Stimulated activated CD8-positive, alpha-beta memory T cell treated with anti-CD3 and anti-CD28 coated beads, Interleukin-12 subunit alpha, Interleukin-12 subunit beta, amount 100 ng/mL, for 1 hour (primary cell): ENCODE measurements at regions not wholly inside any gene's neighbourhood (a gene's known extent, or its start where the extent isn't known, plus 50 kb on each side); places are given as distances from the start of the nearest gene placed in this dataset.

ENCODE experiments used
- DNase-seq: peaks from one replicate; pipeline ENCODE4 v3.0.0-alpha.2; 2020; ENCODE audit warnings: low read depth

DNA sequence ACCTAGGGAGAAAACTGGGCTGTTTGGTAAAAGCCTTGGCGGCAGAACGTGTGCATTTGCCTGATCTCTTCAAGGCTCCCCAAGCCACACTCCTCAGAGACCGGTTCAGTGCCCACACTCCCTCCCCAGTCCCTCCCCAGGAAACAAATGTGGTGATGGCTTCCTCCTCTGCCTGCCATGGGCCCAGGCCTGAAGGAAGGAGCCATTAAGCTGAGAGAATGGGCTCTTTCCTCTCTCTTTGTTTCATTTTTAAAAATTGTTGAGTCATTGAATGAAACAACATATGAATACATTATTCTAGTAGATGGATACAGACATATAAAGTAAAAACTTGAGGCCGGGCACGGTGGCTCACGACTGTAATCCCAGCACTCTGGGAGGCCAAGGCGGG, 50.6 kb upstream of the YWHAQ start:
- DNase-seq: no peak

DNA sequence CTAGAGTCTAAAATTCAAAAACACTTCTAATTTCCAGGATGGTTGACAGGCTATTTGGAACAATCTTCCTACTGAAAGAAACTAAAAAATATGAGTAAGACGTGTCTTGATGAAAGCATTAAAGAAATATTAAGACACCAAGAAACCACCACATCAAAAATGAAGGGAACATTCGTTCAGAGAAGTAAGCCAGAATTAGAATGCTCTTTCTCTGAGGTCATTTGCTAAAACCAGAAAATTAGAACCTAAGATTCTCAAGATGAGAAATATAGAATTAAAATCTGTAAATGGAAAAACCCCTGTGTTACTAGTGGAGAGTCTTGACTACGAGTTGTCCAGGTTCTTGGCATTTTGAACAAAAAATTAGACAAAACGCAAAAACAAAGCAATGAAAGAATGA, 54.8 kb upstream of the YWHAQ start:
- no peak for DNase-seq

DNA sequence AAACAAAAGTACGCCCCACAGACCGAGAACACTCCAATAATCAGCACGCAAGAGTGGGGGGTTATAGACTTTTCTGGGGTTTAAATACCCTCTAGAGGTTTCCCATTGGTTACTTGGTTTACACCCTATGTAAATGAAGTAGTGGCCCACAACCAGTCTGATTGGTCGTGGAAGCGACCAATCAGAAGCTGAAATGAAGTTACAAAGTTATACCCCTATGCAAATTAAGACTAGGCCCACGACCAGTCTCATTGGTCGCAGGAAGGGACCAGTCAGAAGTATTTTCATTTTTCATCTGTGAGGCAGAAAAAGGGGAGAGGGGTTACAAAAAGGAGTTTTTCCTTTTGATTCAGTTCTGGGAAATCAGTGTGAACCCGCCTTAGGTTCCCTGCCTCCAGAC, 55.3 kb upstream of the YWHAQ start:
- no peak for DNase-seq

DNA sequence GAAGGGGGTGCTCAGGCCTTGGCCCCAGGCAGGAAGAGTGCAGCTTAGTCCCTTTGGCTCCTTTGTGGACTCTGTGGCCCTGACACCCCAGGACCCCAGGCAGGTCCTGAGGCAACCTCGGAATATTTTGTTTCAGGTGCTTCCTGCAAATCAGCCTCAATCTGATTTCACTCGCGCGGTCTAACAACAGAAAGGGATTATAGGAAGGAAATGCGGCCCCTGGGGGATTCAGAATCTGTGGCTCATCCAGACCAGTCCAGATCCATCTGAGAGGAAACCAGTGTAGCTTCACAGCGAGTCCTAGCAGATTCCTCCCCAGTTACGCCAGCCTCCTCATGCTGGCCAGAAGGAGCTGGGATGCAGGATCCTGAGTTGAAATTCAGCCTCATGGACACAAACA, 59.5 kb upstream of the YWHAQ start:
- no peak for DNase-seq

DNA sequence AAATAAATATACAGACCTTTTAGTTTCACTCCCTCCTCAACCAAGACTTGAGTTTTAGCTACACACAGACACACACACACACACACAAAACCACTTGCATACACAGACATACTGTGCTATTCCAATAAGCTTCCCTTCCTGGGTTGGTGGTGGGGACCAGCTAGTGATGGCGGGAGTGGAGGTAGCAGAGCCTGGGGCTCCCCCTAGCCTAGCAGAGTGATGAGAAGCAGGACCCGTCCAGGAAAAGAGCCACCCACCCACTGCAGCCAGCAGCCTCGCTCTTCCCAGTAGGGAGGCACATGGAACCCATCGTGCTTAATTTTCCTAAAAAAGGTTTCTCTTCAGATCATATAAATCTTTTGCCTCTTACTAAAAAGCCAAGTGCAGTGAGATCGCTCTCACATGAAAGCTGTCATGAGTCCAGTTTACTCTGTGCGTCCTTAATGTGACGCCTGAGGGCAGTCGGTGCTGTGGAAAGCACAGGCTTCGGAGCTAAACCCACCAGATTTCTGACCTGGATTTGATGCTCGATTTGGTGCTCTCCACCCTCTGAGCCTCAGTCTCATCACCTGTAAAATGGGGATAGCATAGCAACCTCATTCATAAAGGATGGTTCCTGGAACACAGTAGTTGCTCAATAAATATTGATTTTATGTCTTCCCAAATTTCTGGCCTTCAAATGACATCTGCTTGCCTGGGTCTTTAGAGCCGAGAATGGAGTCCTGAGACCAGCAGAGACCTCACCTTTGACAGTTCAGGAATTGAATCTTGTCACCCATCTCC, 60.1 kb upstream of the YWHAQ start:
- no peak for DNase-seq

DNA sequence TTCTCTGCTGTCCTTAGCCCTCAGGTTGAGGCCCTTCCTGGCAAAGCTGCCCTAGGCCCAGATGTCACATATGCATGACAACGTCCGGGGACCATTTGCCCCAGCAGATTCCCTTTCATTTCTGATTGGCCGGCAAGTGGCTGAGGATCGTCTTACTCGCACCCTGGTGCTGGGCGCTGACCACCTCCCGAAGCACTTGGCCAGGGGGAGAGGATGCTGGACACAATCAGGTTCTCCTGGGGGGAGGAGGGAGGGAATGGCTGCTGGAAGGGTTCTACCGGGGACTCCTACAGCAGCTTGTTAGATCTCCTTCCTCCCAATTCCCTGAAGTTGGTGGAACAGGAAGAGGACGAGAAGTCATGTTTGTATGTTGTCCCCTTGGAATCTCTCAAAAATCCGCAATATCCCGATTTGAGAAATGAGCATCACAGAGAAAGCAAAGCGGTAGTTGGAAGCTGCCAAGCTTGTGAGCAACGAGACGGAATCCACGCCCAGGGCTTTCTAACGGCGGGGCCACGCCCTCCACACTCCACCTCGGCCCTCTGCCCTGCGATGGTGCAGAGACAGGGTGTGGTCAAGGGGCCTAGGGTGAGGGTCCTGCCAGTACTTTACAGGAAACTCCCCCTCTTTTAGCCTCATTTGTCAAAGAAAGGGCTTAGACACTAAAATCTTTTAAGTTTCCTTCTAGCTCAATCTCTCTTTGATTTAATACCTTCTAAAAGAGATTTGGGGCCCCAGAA, 61.8 kb upstream of the YWHAQ start:
- no peak for DNase-seq

DNA sequence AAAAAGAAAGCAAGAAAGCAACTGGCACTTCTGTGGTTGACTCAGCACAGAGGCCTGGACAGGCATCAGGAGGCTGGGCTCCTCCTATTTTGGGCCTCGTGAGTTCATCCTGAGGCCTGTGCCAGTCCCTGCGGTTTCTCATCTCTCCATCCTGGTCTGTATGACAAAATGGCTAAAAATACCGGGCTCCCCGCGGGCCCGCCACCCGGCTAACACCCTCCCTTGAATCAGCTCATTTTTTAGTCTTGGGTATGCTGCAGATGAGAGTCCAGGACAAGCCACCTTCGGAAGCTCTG, 62.3 kb upstream of the YWHAQ start:
- DNase-seq: no peak

DNA sequence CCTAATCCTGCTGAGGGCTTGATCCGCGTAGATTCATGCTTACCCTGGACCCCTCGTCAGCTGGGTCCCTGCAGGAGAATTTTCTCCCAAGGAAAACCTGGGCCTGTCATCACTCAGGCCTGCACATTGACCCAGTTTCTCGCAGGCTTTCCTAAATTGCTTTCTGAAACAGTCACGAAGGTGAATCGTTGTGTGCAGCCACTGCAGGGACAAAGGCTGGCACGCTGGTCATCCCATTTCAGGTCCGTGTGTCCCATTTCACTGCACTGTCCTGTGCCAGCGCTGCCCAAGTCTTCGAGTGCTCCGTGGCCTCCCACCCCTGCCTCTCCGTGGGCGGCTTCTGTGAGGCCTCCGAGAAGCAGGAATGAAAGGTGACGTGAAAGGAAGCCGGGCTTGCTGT, 62.8 kb upstream of the YWHAQ start:
- DNase-seq: no peak

DNA sequence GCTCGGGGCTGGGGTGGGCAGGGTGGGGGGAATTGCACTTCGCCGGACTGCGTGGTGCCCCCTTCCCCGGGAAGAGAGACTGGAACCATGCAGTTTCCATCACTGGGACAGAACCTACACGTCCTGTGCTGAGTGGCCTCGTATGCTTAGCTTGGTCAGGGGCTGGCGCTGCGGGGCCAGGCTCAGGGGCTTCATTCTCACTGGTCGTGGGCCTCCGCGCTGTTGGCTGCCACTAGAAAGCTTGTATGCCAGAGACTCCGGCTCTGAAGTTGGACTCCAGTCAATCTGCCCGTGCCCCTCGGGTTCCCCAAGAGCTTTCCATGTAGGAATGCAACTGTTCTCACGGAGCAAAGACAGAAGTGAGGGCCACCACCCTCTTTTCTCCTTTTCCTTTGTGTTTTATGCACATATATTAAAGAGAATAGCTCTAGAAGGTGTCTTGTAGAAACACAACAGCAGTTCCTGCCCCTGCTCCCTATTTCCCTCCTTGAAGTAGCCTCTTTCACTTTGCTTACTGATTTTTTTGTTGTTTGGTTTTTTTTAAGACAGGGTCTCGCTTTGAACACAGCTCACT, 64.0 kb upstream of the YWHAQ start:
- no peak for DNase-seq

DNA sequence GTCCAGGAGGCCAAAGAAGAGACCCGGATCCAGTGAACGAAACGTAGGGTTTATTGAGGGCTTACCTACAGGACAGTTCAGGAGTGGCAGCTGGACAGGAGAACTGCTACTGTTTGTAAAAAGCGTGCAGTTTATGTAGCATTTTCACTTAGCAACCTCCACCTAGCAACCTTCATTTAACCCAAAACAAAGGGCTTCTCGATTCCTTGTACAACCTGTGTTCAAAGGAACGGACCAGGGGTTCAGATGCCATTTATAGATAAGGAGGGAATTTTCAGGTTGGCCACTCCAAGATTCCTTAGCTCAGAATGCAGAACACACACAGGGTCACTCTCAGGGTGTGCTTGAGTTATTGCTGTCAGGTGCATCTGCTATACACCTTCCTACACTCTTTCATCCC, 65.1 kb upstream of the YWHAQ start:
- DNase-seq: no peak

DNA sequence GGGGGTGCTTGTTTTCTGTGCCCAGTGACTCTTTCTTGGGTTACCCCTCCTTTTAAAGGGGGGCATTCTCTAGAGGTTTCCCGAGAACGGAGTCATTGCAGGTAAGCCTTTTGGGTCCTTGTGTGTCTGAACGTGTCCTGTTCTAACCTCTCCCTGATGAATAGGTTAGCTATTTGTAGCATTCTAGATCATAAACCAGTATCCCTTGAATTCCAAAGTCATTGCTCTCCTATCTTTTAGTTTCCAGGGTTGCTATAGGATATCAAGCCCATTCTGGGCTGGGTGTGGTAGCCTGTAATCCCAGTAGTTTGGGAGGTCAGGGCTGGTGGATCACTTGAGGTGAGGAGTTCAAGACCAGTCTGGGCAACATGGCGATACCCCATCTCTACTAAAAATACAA, 65.9 kb upstream of the YWHAQ start:
- no peak for DNase-seq

DNA sequence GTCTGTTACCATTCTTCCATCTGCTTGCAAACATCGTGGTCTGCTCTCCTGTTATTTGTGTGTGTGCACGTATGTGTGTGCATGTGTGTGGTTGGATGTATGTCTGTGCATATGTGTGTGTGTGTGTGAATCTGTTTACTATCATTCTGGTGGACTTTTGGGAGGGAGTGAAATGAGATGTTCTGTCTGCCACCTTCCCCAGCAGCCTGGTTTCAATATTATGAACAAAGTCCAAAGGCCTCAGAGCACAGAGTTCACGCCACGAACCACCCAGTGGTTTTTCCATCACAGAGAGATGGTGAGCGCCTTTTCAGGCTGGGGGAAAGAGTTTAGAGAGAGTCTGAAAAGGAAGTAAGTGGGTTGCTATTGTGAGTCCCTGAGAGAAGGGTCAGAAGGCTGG, 67.1 kb upstream of the YWHAQ start:
- no peak for DNase-seq

DNA sequence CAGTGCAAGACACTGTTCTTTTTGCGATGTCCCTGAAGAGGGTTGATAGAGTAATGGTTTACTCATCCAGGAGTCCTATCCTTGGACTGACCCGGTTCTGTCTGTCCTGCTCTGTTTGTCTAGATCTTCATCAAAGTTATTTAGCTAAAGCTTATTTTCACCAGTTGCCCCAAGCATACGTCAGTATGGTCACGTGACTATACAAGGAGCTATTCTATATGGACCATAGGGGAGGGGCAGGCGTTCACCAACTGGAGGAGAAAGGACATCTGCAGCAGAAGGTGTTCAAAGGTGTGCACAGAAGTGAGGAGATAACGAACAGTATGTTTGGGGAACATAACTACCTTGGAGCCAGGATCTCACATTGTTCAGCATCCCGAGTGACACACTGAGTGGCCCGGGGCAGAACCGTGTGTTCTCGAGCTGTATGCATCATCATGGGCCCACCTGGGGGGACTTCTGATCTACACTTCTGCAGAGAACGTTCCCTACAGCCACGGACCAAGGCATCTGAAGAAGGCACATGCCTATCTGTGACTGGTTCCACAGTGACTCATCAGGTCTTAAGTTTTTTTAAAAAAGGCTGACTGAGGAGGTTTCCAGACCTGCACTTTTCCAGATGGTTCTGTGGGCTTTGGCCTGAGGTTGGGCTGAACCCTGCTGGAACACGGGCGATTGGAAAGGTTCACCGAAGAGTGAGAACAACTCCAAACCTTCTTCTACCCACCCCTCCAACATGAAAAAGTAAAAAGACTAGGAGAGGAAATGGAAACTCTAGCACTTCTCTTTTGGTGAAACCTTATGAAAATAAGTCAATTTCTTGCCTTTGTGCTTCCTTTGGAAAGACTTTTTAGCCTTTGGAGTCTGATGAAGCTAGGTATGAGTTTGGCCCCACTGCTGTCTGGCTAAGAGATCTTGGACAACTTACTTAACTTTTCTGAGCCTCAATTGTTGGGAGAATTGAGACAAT, 68.6 kb upstream of the YWHAQ start:
- DNase-seq: no peak

DNA sequence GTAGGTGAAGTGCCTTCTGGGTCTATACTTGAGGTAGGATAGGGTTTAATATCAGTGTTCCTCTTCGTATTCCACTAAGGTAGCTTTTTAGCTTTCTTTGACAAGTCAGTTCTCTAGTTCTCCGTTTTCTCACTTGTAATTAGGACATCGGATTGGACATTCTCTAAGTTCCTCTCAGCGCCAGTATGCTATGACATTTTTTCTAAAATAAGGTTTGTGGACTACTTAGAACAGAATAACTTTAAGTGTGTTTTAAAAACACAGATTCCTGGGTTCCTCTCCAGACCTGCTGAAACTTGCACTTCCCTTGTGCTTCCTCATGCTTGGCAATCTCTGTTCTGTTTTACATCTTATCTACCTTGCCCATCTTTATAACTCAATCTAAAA, 69.3 kb upstream of the YWHAQ start:
- no peak for DNase-seq

DNA sequence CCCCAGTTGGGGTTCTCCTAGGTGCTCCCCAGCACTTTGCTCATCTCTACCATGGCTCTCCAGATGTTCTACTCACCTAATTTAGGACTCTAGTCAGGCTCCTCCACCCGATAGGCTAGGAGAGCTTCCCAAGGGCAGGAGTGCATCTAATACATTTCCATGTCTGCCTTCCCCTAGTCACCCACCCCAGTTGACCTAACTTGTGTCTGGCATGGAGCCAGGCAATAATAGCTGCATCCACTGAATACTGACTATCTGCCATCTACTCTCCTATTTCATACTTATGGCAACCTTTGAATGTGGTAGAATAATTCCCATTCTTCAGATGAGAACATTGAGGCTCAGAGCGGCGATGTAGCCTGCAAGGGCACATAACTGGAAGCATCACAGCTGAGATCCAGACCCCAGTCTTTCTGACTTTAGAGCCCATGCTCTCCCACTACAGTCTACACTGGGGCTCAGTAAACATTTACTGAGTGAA, 71.8 kb upstream of the YWHAQ start:
- DNase-seq: no peak

DNA sequence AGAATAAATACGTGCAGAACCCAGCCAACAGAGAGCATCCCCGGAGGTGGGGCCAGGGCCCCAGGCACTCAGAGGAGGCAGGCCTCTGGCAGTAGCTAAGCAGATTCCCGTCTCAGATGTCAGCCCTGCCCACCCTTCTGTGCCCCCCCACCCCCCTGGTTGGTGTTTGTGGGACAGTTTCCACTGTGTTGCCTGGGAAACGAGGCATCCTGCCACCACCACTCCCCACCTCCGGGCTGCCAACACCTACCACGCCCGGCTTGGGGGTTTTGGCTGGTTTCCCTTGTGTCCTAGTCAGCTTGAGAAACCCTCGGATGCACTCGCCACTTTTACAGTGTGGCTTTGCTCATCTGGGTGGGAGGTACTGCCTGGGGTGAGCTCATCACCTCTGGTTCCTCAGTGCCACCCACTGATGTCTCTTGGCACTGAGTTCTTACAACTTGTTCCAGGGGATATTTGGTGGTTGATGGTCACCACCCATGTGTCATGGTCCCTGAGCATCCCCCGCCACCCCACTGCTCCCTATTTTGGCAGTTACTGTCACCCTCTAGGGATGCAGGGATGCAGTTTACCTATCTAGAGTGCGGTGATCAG, 72.4 kb upstream of the YWHAQ start:
- peak; percentile 63 for DNase-seq

DNA sequence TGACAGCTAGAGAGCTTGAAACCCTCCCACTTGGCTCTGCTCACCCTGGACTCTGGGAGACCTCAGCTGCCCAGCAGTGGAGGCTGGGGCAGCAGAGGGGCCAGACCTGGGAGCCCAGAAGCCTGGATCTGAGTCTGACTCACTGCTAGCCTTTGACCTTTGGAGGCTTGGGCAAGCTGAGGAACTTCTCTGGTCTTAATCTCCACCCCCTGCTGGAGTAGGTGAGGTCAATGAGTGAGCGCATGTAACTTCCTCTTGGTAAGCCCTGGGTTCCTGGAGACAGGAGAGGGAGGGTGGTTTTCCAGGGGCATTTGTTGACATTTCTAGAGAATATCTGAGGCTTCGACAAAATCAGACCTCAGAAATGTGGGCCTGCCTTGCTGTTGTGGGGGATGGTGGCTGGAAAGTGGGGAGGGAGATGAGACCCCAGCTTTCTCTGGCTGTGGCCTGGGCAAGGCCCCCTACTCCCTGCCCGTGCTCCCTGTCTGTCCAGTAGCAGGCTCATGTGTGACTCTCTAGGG, 73.0 kb upstream of the YWHAQ start:
- DNase-seq: no peak

DNA sequence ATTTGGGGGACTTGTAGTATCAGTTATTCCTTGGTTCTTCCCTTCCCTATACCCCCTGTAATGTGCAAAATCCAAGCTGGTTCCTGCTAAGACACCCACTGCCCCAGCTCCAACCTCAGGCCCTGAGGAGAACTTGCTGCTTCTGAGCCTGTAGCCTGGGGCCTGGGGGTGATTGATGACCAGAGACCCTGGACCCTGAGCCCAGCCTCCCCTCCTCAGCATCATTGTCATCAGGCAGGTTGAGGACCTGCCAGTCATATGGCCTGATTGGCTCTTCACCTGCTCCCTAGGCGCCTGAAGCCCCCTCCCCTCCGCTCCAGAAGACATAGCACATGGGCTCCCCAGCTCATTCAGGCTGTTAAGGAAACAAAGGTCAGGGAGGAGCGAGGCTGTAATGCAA, 73.8 kb upstream of the YWHAQ start:
- DNase-seq: no peak

DNA sequence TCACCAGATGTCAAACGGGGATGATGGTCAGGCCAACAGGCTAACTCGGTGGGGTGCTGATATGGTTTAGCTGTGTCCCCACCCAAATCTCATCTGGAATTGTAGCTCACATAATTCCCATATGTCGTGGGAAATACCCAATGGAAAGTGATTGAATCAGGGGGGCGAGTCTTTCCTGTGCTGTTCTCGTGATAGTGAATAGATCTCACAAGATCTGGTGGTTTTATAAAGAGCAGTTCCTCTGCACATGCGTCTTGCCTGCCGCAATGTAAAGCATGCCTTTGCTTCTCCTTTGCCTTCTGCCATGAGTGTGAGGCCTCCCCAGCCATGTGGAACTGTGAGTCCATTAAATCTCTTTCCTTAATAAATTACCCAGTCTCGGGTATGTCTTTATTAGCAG, 74.4 kb upstream of the YWHAQ start:
- no peak for DNase-seq

DNA sequence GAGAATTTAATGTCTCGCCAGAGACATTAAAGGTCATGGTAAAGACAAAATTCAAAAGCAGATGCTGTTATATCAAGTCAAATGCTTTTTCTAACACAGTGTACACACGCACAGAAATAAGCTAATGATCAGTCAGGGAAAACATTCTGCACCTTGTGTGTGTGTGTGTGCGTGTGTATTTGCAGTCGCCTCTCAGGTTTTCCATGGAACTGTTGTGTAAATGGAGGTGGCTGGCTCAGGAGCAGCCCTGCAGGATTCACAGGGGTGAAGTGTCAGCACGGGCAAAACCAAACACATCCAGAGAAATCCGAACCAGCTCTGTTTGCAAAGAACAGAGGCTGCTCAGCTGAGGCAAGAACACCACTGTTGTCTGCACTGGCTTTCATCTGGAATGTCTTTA, 76.2 kb upstream of the YWHAQ start:
- no peak for DNase-seq

DNA sequence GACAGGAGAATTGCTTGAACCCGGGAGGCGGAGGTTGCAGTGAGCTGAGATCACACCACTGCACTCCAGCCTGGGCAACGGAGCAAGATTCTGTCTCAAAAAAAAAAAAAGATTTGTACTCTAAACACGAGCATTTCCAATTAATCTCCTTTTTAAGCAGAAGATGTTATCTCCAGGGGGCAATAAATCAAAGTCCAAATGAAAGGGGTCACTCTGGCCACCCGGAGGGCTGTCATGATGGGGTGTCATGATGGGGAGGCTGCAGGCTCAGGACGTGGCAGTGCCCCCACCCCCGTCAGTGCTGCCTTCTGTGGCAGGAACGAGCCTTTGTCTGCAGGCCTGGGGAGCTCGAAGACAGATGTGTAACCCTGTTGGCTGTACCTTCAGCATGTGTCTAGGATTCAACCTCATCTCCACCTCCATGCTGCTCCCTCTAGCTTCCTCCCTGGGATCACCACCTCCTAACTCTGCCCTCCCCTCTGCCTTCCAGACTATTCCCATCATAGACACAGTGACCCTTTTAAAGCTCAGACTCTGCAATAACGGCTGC, 76.9 kb upstream of the YWHAQ start:
- DNase-seq: no peak
